ENCODE measurements at regions not wholly inside any gene's neighbourhood (a gene's known extent, or its start where the extent isn't known, plus 50 kb on each side); places are given as distances from the start of the nearest gene placed in this dataset.

GRCh38 chr18:53894675-53895442 lies 329.6 kb downstream of the MBD2 start:
- DNase-seq (ENCODE audit: low read depth): no peak
- H3K4me3 ChIP-seq (ENCODE audit: low read depth, low read length): no peak overlapping the region
- no peak for TF ChIP-seq CTCF (IDR thresholded peaks at IDR 0.05; ENCODE audit: low read depth, low read length, missing control alignments)

- DNase-seq (ENCODE audit: low read depth): no peak
- TF ChIP-seq CTCF (IDR thresholded peaks at IDR 0.05; ENCODE audit: low read depth, low read length, missing control alignments): no peak
- no peak overlapping the region for H3K4me3 ChIP-seq (ENCODE audit: low read depth, low read length)
Measured at GRCh38 chr18:53887447-53887846, 337.0 kb downstream of the MBD2 start.

- TF ChIP-seq CTCF (IDR thresholded peaks at IDR 0.05; ENCODE audit: low read depth, low read length, missing control alignments): no peak
- DNase-seq (ENCODE audit: low read depth): no peak
- H3K4me3 ChIP-seq (ENCODE audit: low read depth, low read length): no peak overlapping the region
Measured at GRCh38 chr18:53886058-53886457, 338.4 kb downstream of the MBD2 start.

GRCh38 chr18:53883771-53884170 lies 340.7 kb downstream of the MBD2 start:
- TF ChIP-seq CTCF (IDR thresholded peaks at IDR 0.05; ENCODE audit: low read depth, low read length, missing control alignments): no peak
- no peak for DNase-seq (ENCODE audit: low read depth)

GRCh38 chr18:53874103-53874502 lies 350.4 kb downstream of the MBD2 start:
- no peak for DNase-seq (ENCODE audit: low read depth)
- TF ChIP-seq CTCF (IDR thresholded peaks at IDR 0.05; ENCODE audit: low read depth, low read length, missing control alignments): no peak
- H3K4me3 ChIP-seq (ENCODE audit: low read depth, low read length): no peak overlapping the region

More at GRCh38 chr18:53883771-53884170, 340.7 kb downstream of the MBD2 start:
- H3K4me3 ChIP-seq (ENCODE audit: low read depth, low read length): no peak overlapping the region

GRCh38 chr18:53864770-53865169 lies 359.7 kb downstream of the MBD2 start:
- no peak for DNase-seq (ENCODE audit: low read depth)
- no peak for TF ChIP-seq CTCF (IDR thresholded peaks at IDR 0.05; ENCODE audit: low read depth, low read length, missing control alignments)
- no peak overlapping the region for H3K4me3 ChIP-seq (ENCODE audit: low read depth, low read length)

GRCh38 chr18:53862921-53863320 lies 361.5 kb downstream of the MBD2 start:
- no peak overlapping the region for H3K4me3 ChIP-seq (ENCODE audit: low read depth, low read length)
- TF ChIP-seq CTCF (IDR thresholded peaks at IDR 0.05; ENCODE audit: low read depth, low read length, missing control alignments): no peak
- DNase-seq (ENCODE audit: low read depth): no peak

Measured in GM12864 (cell line).